ENCODE measurements at regions not wholly inside any gene's neighbourhood (a gene's known extent, or its start where the extent isn't known, plus 50 kb on each side); places are given as distances from the start of the nearest gene placed in this dataset.

GRCh38 chrX:13248867-13249486 lies 70.9 kb downstream of the ATXN3L start:
- H4K20me1 ChIP-seq, result no peaks in the 10 kb centered on the region
- H3K4me2 ChIP-seq, result peak overlapping the region in 4 of 11 experiments; percentile 5 to 57 (median 56); a peak in 6 of 22 replicates
- peaks cover 0 to 10% (median 0%) of the 10 kb centered on the region in 11 experiments; a peak in 4 of 22 replicates for H3K27me3 ChIP-seq
- peaks cover 13 to 37% (median 22%) of the 10 kb centered on the region in 11 experiments; a peak in 21 of 22 replicates for H3K9me3 ChIP-seq (replicated peaks in 1 of 11)
- no peak overlapping the region for H3K4me3 ChIP-seq
- H3K9ac ChIP-seq, result peak overlapping the region in 3 of 11 experiments; percentile 4 to 67 (median 42); a peak in 4 of 22 replicates
- TF ChIP-seq Cebpa-rat (IDR thresholded peaks at IDR 0.05), result no peak
- no peaks in the 10 kb centered on the region; a peak in 1 of 22 replicates for H3K36me3 ChIP-seq
- H3K27ac ChIP-seq, result peak overlapping the region in 7 of 11 experiments; percentile 17 to 97 (median 85); a peak in 11 of 22 replicates
- H3K4me1 ChIP-seq, result peaks cover 0 to 63% (median 15%) of the 10 kb centered on the region in 10 experiments; a peak in 11 of 20 replicates

- Histone ChIP-seq H3K9me3 (replicated peaks in 1 of 11) (peaks cover 0 to 18% (median 6%) of the 10 kb centered on the region in 11 experiments; a peak in 14 of 22 replicates), H3K36me3 (no peaks in the 10 kb centered on the region; a peak in 1 of 22 replicates), H3K27ac (no peak overlapping the region), H3K4me2 (peak overlapping the region in 4 of 11 experiments; percentile 69 to 89 (median 82); a peak in 6 of 22 replicates), H3K27me3 (peaks cover 25 to 61% (median 51%) of the 10 kb centered on the region in 11 experiments), H3K4me1 (peaks cover 13 to 25% (median 23%) of the 10 kb centered on the region in 10 experiments), H3K4me3 (no peak overlapping the region), H3K9ac (no peak overlapping the region), H4K20me1 (no peaks in the 10 kb centered on the region)
- TF ChIP-seq Cebpa-rat (IDR thresholded peaks at IDR 0.05), result no peak
These were observed 80.6 kb downstream of the ATXN3L start for GRCh38 chrX:13239272-13239671.

- H3K4me1 ChIP-seq, result peaks cover 9 to 19% (median 18%) of the 10 kb centered on the region in 10 experiments
- H3K36me3 ChIP-seq, result no peaks in the 10 kb centered on the region
- H3K4me2 ChIP-seq, result no peak overlapping the region; a peak in 1 of 22 replicates
- no peak overlapping the region for H3K4me3 ChIP-seq
- peaks cover 25 to 47% (median 42%) of the 10 kb centered on the region in 11 experiments for H3K27me3 ChIP-seq
- peaks cover 0 to 8% (median 0%) of the 10 kb centered on the region in 11 experiments; a peak in 3 of 22 replicates for H3K9me3 ChIP-seq (replicated peaks in 1 of 11)
- no peaks in the 10 kb centered on the region for H4K20me1 ChIP-seq
- H3K9ac ChIP-seq, result no peak overlapping the region
- no peak for TF ChIP-seq Cebpa-rat (IDR thresholded peaks at IDR 0.05)
- no peak overlapping the region for H3K27ac ChIP-seq
These were observed 83.9 kb downstream of the ATXN3L start for GRCh38 chrX:13235930-13236329.

- Histone ChIP-seq H3K9me3 (replicated peaks in 1 of 11) (peaks cover 0 to 8% (median 0%) of the 10 kb centered on the region in 11 experiments; a peak in 4 of 22 replicates), H3K4me3 (no peak overlapping the region), H3K9ac (no peak overlapping the region), H3K27ac (no peak overlapping the region), H3K27me3 (peaks cover 0 to 24% (median 12%) of the 10 kb centered on the region in 11 experiments; a peak in 16 of 22 replicates), H3K36me3 (no peaks in the 10 kb centered on the region), H3K4me1 (peaks cover 0 to 7% (median 0%) of the 10 kb centered on the region in 10 experiments; a peak in 2 of 20 replicates), H3K4me2 (no peak overlapping the region), H4K20me1 (no peaks in the 10 kb centered on the region)
- TF ChIP-seq Cebpa-rat (IDR thresholded peaks at IDR 0.05), result no peak
These were observed 87.4 kb downstream of the ATXN3L start for GRCh38 chrX:13232484-13232883.

DNA sequence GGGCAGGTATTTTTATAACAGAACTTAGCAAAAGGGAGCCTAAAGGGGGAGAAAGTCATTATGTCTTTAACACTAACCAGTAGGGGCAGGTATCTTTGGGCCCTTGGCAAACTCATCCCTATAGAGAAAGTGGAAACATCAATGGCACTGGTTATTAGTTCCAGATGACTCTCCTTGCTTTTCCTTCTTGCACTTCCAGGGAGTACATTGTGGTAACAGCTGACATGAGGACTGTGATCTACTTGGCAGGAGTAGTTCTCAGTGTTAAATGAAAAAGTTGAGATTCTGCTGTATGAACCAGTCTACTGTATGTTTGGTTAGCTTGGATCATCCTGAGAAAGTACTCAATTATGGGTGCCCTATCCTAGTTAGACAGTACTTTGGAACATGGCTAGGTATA lies 93.6 kb downstream of the ATXN3L start:
- Histone ChIP-seq H3K4me1 (no peaks in the 10 kb centered on the region; a peak in 1 of 20 replicates), H3K27ac (no peak overlapping the region), H3K4me3 (no peak overlapping the region), H3K9ac (no peak overlapping the region), H3K9me3 (replicated peaks in 1 of 11) (peaks cover 0 to 23% (median 0%) of the 10 kb centered on the region in 11 experiments; a peak in 5 of 22 replicates), H3K27me3 (peaks cover 7 to 36% (median 17%) of the 10 kb centered on the region in 11 experiments; a peak in 14 of 22 replicates), H4K20me1 (no peaks in the 10 kb centered on the region), H3K36me3 (no peaks in the 10 kb centered on the region), H3K4me2 (no peak overlapping the region)
- TF ChIP-seq Cebpa-rat (IDR thresholded peaks at IDR 0.05), result no peak

DNA sequence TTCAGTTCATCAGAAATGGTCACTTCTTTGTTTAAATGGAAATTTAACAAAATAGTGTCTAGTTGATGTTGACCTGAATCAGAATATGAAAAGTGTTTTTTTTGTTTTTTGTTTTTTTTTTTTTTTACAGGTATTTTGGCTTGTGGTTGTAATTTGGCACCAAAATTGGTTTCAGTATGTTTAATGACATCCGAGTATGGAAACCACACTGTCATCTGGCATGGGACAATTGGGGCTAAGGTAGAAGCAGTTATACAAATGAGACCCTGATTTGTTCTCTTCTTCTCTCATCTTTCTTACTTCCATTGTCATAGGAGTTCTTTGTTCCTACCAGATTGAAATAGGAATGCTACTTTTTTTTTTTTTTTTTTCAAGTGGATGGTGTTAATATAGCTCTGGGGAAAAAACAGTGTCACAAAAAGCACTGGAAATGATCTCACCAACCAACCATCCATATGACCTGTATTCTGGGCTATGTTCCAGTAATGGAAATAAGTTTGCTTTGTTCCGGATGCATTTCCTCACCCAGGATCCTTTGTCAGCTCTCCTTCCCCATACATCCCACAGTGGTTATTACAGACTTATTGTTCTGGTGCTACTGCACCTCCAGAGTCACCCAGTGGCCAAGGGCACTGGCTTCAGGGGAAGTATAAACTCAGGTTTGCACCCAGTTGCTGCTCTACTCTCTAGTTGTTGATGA lies 95.8 kb downstream of the ATXN3L start:
- TF ChIP-seq Cebpa-rat (IDR thresholded peaks at IDR 0.05), result no peak
- H4K20me1 ChIP-seq, result no peaks in the 10 kb centered on the region
- no peaks in the 10 kb centered on the region for H3K36me3 ChIP-seq
- H3K27ac ChIP-seq, result no peak overlapping the region
- peaks cover 7 to 40% (median 21%) of the 10 kb centered on the region in 11 experiments; a peak in 14 of 22 replicates for H3K27me3 ChIP-seq
- no peak overlapping the region for H3K4me3 ChIP-seq
- H3K4me2 ChIP-seq, result no peak overlapping the region
- peaks cover 0 to 23% (median 0%) of the 10 kb centered on the region in 11 experiments; a peak in 5 of 22 replicates for H3K9me3 ChIP-seq (replicated peaks in 1 of 11)
- no peaks in the 10 kb centered on the region for H3K4me1 ChIP-seq
- H3K9ac ChIP-seq, result no peak overlapping the region

DNA sequence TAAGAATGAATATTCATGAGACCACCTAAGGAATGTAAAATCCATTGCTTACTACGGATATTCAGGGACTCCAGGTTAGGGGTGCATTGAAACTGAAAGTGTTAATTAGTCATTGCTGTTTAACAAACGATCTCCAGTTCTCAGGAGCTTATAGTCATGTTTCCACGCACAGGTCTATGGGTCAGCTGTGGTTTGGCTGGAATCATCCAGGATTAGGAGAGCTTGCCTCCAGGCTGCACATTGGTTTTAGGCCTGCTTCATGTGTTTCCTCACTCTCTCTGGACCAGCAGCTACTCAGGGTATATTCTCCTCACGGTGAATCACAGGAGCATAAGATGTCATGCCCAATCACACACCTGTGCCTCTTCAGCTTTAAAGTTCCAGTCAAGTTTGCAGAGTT lies 98.9 kb downstream of the ATXN3L start:
- H3K4me2 ChIP-seq, result no peak overlapping the region
- no peak overlapping the region for H3K9ac ChIP-seq
- peaks cover 7 to 45% (median 21%) of the 10 kb centered on the region in 11 experiments; a peak in 14 of 22 replicates for H3K27me3 ChIP-seq
- H3K36me3 ChIP-seq, result no peaks in the 10 kb centered on the region
- TF ChIP-seq Cebpa-rat (IDR thresholded peaks at IDR 0.05), result no peak
- no peak overlapping the region for H3K4me3 ChIP-seq
- no peak overlapping the region for H3K27ac ChIP-seq
- no peaks in the 10 kb centered on the region for H4K20me1 ChIP-seq
- H3K4me1 ChIP-seq, result peaks cover 0 to 7% (median 0%) of the 10 kb centered on the region in 10 experiments; a peak in 4 of 20 replicates
- H3K9me3 ChIP-seq (replicated peaks in 1 of 11), result peaks cover 0 to 11% (median 0%) of the 10 kb centered on the region in 11 experiments; a peak in 5 of 22 replicates

DNA sequence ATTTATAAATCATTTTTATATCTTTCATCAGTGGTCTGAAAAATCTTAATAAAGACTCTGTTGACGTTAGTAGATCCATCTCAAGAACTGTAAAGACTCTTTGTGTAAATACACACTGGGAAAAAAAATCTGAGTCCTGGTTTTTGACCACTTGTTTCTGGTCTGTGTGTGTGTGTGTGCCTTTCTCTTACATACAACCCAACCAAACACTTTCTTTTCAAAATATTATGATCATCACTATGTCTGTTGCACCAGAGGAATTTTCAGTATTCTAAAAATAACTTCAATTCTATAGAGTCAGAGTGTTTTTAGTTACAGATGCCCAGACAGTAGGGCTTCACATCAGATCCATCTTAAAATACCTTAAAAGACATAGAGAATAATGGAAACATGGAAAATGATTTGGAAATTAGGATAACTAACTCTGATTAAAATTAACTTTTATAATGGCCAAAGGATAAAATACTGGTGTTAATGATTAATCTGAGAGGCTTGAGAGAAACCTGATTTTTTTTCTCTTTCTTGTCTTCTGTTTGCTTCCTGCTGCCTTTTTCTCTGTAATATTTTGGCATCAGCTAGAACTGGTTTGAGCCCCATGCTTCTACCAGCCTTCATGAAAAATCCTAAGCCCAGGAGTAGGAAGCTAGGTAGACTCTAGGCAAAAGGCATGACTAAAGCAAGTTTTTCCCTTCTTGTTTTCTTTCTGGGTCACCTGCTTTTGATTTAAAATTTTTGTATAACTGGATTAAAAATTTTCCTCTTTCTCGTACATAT lies 99.7 kb downstream of the ATXN3L start:
- no peaks in the 10 kb centered on the region for H4K20me1 ChIP-seq
- peaks cover 7 to 42% (median 21%) of the 10 kb centered on the region in 11 experiments; a peak in 14 of 22 replicates for H3K27me3 ChIP-seq
- H3K36me3 ChIP-seq, result no peaks in the 10 kb centered on the region
- no peak overlapping the region for H3K4me3 ChIP-seq
- H3K4me1 ChIP-seq, result peaks cover 0 to 7% (median 0%) of the 10 kb centered on the region in 10 experiments; a peak in 5 of 20 replicates
- peaks cover 0 to 4% (median 0%) of the 10 kb centered on the region in 11 experiments; a peak in 4 of 22 replicates for H3K9me3 ChIP-seq (replicated peaks in 1 of 11)
- H3K4me2 ChIP-seq, result no peak overlapping the region
- TF ChIP-seq Cebpa-rat (IDR thresholded peaks at IDR 0.05), result no peak
- no peak overlapping the region for H3K9ac ChIP-seq
- no peak overlapping the region for H3K27ac ChIP-seq
